Brain microvascular endothelial cell (primary cell): ENCODE measurements at regions not wholly inside any gene's neighbourhood (a gene's known extent, or its start where the extent isn't known, plus 50 kb on each side); places are given as distances from the start of the nearest gene placed in this dataset.
A peak's percentile ranks its signal among the peaks of the same experiment; 100 is the strongest.

ENCODE experiments used
- DNase-seq: peaks from one replicate; pipeline ENCODE4 v3.0.0-alpha.2; 2020
- H3K27ac ChIP-seq: fragments of 250-450 bp; sonication (Bioruptor Pico); 2 replicates; pipeline ENCODE4 v1.5.1; 2020; ENCODE audit warnings: mild to moderate bottlenecking, moderate library complexity
- H3K27me3 ChIP-seq: fragments of 250-450 bp; sonication (Bioruptor Pico); replicated peaks from 2 replicates; pipeline ENCODE4 v1.5.1; 2020; ENCODE audit warnings: mild to moderate bottlenecking
- H3K36me3 ChIP-seq: fragments of 250-450 bp; sonication (Bioruptor Pico); replicated peaks from 2 replicates; pipeline ENCODE4 v1.5.1; 2020; ENCODE audit warnings: mild to moderate bottlenecking
- H3K4me3 ChIP-seq: 2 replicates; pipeline ENCODE4 v1.5.1; 2011; ENCODE audit warnings: low read depth, mild to moderate bottlenecking, control low read depth, low read length, moderate library complexity
- CTCF ChIP-seq: IDR thresholded peaks from 2 replicates; pipeline ENCODE4 v1.5.1; 2011; ENCODE audit warnings: low read depth, mild to moderate bottlenecking, moderate library complexity, low read length, control low read depth, inconsistent platforms; ENCODE audit errors: missing control alignments
- in situ Hi-C: cut with HindIII; loops from 2 replicates; pipeline ENCODE4 v1.10.0; 2017; ENCODE audit warnings: low sequenced_read_pairs, low pct_ligation_motif_present

DNA sequence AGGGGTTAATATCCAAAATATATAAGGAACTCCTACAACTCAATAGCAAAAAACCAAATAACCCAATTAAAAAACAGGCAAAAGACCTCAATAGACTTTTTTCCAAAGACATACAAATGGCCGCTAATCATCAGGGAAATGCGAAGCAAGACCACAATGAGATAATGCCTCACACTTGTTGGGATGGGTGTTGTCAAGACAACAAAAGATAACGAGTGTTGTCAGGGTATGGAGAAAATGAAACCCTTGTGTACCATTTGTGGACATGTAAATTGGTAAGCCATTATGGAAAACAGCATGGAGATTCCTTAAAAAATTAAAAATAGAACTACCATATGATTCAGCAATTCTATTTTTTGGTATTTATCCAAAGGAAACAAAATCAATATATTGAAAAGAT is 620.2 kb downstream of the ACTL7B start:
- Histone ChIP-seq H3K27ac (no peak overlapping the region), H3K4me3 (no peak overlapping the region), H3K36me3 (no peaks in the 10 kb centered on the region), H3K27me3 (no peaks in the 10 kb centered on the region)
- no peak for TF ChIP-seq CTCF
- in situ Hi-C loops = no loop called here
- DNase-seq = no peak

- Histone ChIP-seq H3K36me3 (no peaks in the 10 kb centered on the region), H3K4me3 (no peak overlapping the region), H3K27me3 (no peaks in the 10 kb centered on the region), H3K27ac (no peak overlapping the region)
- peak; percentile 26 for DNase-seq
- in situ Hi-C loops = no loop called here
- TF ChIP-seq CTCF = no peak
Measured at GRCh38 chr9:108234811-108235210, 621.0 kb downstream of the ACTL7B start.

- Histone ChIP-seq H3K4me3 (no peak overlapping the region), H3K36me3 (no peaks in the 10 kb centered on the region), H3K27me3 (no peaks in the 10 kb centered on the region), H3K27ac (no peak overlapping the region)
- TF ChIP-seq CTCF = no peak
- no peak for DNase-seq
- in situ Hi-C loops = no loop called here
Measured at GRCh38 chr9:108225149-108225800, 630.5 kb downstream of the ACTL7B start.

DNA sequence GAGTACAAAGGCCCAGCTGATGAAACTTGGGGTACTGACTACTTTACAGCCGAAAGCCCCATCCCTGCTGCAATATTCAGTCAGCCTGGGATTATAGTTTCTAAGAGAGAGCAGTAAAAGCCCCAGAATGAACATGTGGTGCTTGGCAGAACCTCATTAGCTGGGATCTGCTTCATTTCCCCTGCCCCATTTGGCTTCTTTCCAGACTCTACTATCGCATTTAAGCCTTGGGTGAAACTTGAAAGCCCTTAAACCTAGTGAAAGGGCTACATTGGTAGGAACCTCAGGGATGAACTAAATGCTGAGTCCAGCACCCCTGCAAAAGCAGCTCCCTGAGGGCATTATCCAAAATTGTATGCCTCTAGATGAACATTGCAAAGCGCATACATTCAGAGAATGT is 631.1 kb downstream of the ACTL7B start:
- no peaks in the 10 kb centered on the region for H3K36me3 ChIP-seq
- H3K27ac ChIP-seq = no peak overlapping the region
- no peaks in the 10 kb centered on the region for H3K27me3 ChIP-seq
- in situ Hi-C loops = no loop called here
- DNase-seq = no peak
- TF ChIP-seq CTCF = no peak
- no peak overlapping the region for H3K4me3 ChIP-seq

GRCh38 chr9:108219664-108220063 is 636.1 kb downstream of the ACTL7B start:
- Histone ChIP-seq H3K36me3 (no peaks in the 10 kb centered on the region), H3K27me3 (no peaks in the 10 kb centered on the region), H3K4me3 (no peak overlapping the region), H3K27ac (no peak overlapping the region)
- in situ Hi-C loops = no loop called here
- DNase-seq = no peak
- TF ChIP-seq CTCF = no peak
